Erythroblast (primary cell): ENCODE measurements at regions not wholly inside any gene's neighbourhood (a gene's known extent, or its start where the extent isn't known, plus 50 kb on each side); places are given as distances from the start of the nearest gene placed in this dataset.

Experiments used
- GATA1 ChIP-seq: IDR thresholded peaks from 2 replicates; pipeline ENCODE4 v1.6.1; 2011; ENCODE audit warnings: low read depth, mild to moderate bottlenecking, control low read depth, low read length, moderate library complexity
- POLR2A ChIP-seq: IDR thresholded peaks from 2 replicates; pipeline ENCODE4 v1.6.1; 2011; ENCODE audit warnings: mild to moderate bottlenecking, low read length

DNA sequence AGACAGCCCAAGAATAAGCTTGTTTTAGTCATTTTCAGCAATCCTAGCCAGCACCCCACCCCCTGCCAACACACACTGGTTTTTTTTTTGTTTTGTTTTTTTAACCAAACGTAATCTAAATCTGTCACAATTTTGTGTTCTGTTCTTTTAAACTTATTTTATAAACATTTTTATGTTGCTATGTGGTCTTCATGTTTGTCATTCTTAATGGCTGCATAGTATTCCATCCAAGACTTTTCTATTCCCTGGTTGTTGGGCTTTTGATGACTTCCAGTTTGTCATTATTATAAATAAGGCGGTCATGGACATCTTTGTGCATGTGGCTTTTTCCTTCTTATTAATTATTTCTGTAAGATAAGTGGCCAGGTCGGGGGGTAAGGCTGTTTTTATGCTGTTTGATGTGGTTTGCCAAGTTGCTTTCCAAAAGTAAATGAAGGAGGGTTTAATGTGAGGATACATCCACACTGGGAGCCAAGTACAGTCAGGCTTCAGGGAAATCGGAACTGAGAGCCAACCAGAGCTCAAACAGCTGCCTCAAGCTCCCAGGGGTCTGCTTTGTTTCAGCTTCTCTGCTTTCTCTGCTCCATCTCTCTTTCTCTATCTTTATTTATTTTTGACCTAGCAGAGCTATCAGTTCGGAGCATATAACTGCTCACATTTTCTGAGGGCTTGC lies 125.8 kb downstream of the VEGFA start:
- TF ChIP-seq POLR2A (no peak), GATA1 (no peak)
